ENCODE measurements at regions not wholly inside any gene's neighbourhood (a gene's known extent, or its start where the extent isn't known, plus 50 kb on each side); places are given as distances from the start of the nearest gene placed in this dataset.

DNA sequence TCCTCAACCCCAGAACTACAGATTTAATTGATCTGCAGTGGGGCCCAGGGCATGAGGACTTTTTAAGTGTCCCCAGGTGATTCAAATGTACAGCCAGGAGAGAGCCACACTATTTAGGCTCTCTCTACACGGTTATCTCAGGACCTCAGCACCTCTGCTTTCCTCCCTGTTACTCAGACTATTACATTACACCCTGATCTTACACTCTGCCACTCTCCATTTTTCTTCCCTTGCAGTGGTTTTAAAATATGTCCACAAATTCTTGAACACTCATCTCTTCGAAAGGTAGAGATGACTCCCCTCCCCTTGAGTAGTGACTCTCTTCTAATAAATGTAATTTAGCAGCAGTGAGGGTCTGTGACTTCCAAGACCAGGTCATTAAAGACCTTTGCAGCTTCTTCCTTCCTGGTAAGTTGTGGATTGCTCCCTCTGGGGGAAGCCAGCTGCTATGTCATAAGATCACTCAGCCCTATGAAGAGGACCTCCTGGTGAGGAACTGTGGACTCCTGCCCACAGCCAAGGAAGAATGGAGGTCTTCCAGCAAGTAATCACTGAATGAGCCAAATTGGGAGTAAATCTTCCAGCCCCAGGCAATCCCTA, 87.5 kb upstream of the SSBP2 start:
- Histone ChIP-seq H3K9me2 (ENCODE audit: insufficient read depth) (peaks cover 11% of the 10 kb centered on the region), H3K27ac (ENCODE audit: low read depth) (no peak overlapping the region), H3K4me3 (no peak overlapping the region), H4K20me1 (replicated peaks; ENCODE audit: insufficient read depth) (no peaks in the 10 kb centered on the region), H2AFZ (peak overlapping the region; percentile 25; the same call in 1 of the 2 replicates), H3K4me2 (0 out of 2 replicates have a peak overlapping the region, but pooled peaks have one; percentile 36), H3K27me3 (ENCODE audit: insufficient read depth) (no peaks in the 10 kb centered on the region), H3K4me1 (ENCODE audit: insufficient read depth) (peaks cover 20% of the 10 kb centered on the region; the same call in 1 of the 2 replicates), H3K79me2 (replicated peaks; ENCODE audit: insufficient read depth) (no peaks in the 10 kb centered on the region), H3F3A (replicated peaks; ENCODE audit: low read depth) (no peaks in the 10 kb centered on the region), H3K36me3 (ENCODE audit: insufficient read depth) (no peaks in the 10 kb centered on the region)
- Mint-ChIP-seq H3K27me3 (ENCODE audit: insufficient read depth, low read depth, poor library complexity) (peaks cover 2% of the 10 kb centered on the region), H3K9me3 (no peaks in the 10 kb centered on the region), H3K4me3 (no peak overlapping the region), H3K36me3 (ENCODE audit: low read depth) (no peaks in the 10 kb centered on the region), H3K4me1 (peaks cover 14% of the 10 kb centered on the region), H3K27ac (no peak overlapping the region)
- no peak for TF ChIP-seq JUNB (IDR thresholded peaks at IDR 0.05; ENCODE audit: unreplicated experiment)
- no peak for TF ChIP-seq POLR2AphosphoS5 (IDR thresholded peaks at IDR 0.05; ENCODE audit: low read depth)
- TF ChIP-seq EZH2phosphoT487 (IDR thresholded peaks at IDR 0.05; ENCODE audit: unreplicated experiment) = no peak
- no peak for TF ChIP-seq STAT1 (IDR thresholded peaks at IDR 0.05; ENCODE audit: unreplicated experiment)
- TF ChIP-seq ETS1 (IDR thresholded peaks at IDR 0.05) = no peak
- TF ChIP-seq ZNF331 (CRISPR knock-in tag; IDR thresholded peaks at IDR 0.05; ENCODE audit: low read depth) = no peak
- TF ChIP-seq, protein P1, sequence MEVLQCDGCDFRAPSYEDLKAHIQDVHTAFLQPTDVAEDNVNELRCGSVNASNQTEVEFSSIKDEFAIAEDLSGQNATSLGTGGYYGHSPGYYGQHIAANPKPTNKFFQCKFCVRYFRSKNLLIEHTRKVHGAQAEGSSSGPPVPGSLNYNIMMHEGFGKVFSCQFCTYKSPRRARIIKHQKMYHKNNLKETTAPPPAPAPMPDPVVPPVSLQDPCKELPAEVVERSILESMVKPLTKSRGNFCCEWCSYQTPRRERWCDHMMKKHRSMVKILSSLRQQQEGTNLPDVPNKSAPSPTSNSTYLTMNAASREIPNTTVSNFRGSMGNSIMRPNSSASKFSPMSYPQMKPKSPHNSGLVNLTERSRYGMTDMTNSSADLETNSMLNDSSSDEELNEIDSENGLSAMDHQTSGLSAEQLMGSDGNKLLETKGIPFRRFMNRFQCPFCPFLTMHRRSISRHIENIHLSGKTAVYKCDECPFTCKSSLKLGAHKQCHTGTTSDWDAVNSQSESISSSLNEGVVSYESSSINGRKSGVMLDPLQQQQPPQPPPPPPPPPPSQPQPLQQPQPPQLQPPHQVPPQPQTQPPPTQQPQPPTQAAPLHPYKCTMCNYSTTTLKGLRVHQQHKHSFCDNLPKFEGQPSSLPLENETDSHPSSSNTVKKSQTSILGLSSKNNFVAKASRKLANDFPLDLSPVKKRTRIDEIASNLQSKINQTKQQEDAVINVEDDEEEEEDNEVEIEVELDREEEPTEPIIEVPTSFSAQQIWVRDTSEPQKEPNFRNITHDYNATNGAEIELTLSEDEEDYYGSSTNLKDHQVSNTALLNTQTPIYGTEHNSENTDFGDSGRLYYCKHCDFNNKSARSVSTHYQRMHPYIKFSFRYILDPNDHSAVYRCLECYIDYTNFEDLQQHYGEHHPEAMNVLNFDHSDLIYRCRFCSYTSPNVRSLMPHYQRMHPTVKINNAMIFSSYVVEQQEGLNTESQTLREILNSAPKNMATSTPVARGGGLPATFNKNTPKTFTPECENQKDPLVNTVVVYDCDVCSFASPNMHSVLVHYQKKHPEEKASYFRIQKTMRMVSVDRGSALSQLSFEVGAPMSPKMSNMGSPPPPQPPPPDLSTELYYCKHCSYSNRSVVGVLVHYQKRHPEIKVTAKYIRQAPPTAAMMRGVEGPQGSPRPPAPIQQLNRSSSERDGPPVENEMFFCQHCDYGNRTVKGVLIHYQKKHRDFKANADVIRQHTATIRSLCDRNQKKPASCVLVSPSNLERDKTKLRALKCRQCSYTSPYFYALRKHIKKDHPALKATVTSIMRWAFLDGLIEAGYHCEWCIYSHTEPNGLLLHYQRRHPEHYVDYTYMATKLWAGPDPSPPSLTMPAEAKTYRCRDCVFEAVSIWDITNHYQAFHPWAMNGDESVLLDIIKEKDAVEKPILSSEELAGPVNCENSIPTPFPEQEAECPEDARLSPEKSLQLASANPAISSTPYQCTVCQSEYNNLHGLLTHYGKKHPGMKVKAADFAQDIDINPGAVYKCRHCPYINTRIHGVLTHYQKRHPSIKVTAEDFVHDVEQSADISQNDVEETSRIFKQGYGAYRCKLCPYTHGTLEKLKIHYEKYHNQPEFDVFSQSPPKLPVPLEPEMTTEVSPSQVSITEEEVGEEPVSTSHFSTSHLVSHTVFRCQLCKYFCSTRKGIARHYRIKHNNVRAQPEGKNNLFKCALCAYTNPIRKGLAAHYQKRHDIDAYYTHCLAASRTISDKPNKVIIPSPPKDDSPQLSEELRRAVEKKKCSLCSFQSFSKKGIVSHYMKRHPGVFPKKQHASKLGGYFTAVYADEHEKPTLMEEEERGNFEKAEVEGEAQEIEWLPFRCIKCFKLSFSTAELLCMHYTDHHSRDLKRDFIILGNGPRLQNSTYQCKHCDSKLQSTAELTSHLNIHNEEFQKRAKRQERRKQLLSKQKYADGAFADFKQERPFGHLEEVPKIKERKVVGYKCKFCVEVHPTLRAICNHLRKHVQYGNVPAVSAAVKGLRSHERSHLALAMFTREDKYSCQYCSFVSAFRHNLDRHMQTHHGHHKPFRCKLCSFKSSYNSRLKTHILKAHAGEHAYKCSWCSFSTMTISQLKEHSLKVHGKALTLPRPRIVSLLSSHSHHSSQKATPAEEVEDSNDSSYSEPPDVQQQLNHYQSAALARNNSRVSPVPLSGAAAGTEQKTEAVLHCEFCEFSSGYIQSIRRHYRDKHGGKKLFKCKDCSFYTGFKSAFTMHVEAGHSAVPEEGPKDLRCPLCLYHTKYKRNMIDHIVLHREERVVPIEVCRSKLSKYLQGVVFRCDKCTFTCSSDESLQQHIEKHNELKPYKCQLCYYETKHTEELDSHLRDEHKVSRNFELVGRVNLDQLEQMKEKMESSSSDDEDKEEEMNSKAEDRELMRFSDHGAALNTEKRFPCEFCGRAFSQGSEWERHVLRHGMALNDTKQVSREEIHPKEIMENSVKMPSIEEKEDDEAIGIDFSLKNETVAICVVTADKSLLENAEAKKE (CRISPR knock-in tag; IDR thresholded peaks at IDR 0.05) = peak; percentile 74; the same call in 1 of the 2 replicates
- TF ChIP-seq NANOG (IDR thresholded peaks at IDR 0.05; ENCODE audit: borderline replicate concordance) = no peak
- peak; percentile 69 to 75 for TF ChIP-seq CTCF (conservative IDR thresholded peaks at IDR 0.05; ENCODE audit: low read depth in 2 of 2)
- 0 out of 2 replicates have a peak, but pooled peaks have one; percentile 50 for TF ChIP-seq ZNF114 (CRISPR knock-in tag; IDR thresholded peaks at IDR 0.05)
- no peak for TF ChIP-seq REST (IDR thresholded peaks at IDR 0.05; ENCODE audit: unreplicated experiment)
- ATAC-seq (peak; percentile 94), DNase-seq (ENCODE audit: low spot score) (peak; percentile 73)

Data from GM23338 (cell line).